Mucosa of descending colon (tissue), 3 donors: ENCODE measurements at regions not wholly inside any gene's neighbourhood (a gene's known extent, or its start where the extent isn't known, plus 50 kb on each side); places are given as distances from the start of the nearest gene placed in this dataset.

Source experiments
- ATAC-seq: fragments of 200-7000 bp; cut with Tn5 transposase; one replicate; pipeline ENCODE4 v1.9.1; 2020; ENCODE audit warnings: mild to moderate bottlenecking, moderate library complexity
- DNase-seq, 3 donors: peaks; one replicate each; pipeline ENCODE4 v3.0.0-alpha.2; 2020
- H3K36me3 ChIP-seq: fragments of 200-600 bp; one replicate; pipeline ENCODE4 v1.8.0; 2021; ENCODE audit warnings: low read depth, mild to moderate bottlenecking
- H3K4me1 ChIP-seq: fragments of 200-600 bp; one replicate; pipeline ENCODE4 v1.8.0; 2021; ENCODE audit warnings: low read depth, mild to moderate bottlenecking
- H3K4me3 ChIP-seq: fragments of 200-600 bp; one replicate; pipeline ENCODE4 v1.8.0; 2021; ENCODE audit warnings: mild to moderate bottlenecking
- H3K9me3 ChIP-seq: fragments of 200-600 bp; one replicate; pipeline ENCODE4 v1.8.0; 2021; ENCODE audit warnings: mild to moderate bottlenecking
- CTCF ChIP-seq: fragments of 200-600 bp; IDR thresholded peaks from one replicate; pipeline ENCODE4 v1.8.0; 2022; ENCODE audit warnings: antibody characterized with exemption, mild to moderate bottlenecking
- intact Hi-C, 2 donors: fragments of 100-400 bp; cut with DNase I in 1 of 2; cut with micrococcal nuclease in 1 of 2; formaldehyde crosslinking; loops; one replicate each; pipeline versions ENCODE4 v1.11.0 to v1.11.1; 2022; cut with DNase I, micrococcal nuclease
- donor health status: DM: no; HTN: no; CAD: no; lungs with moderate emphysema.
- donor health status: DM: no; HTN: no; CAD: no.
- donor health status: DM: no; HTN: yes; CAD: no.

GRCh38 chr3:31278532-31278931 lies 254.2 kb upstream of the STT3B start:
- Histone ChIP-seq H3K4me3 (no peak overlapping the region), H3K9me3 (no peaks in the 10 kb centered on the region), H3K4me1 (no peaks in the 10 kb centered on the region), H3K36me3 (no peaks in the 10 kb centered on the region)
- intact Hi-C loops = no loop called here
- ATAC-seq = no peak
- DNase-seq = no peak
- TF ChIP-seq CTCF = no peak

DNA sequence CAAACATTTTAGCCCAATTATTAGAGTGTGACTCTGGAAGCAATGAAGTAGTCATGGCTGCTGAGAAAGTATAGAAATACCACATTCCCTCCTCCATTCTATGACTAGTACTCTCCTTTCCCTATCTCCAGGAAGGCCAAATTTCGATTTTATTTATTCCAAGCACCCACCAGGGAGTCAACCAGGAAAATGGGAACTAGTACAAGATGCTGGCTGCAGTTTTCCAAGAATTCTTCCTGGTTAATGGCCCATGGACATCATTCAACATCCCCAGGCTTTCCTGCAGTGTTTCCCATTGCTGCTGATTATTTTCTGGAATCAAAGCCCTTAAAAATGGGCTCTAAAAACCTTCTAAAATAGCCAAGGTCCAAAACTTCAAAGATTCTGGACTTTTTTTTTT lies 247.9 kb upstream of the STT3B start:
- intact Hi-C loops = no loop called here

GRCh38 chr3:31285833-31286486 lies 246.8 kb upstream of the STT3B start:
- Histone ChIP-seq H3K9me3 (no peaks in the 10 kb centered on the region), H3K4me1 (no peaks in the 10 kb centered on the region), H3K36me3 (no peaks in the 10 kb centered on the region), H3K4me3 (no peak overlapping the region)
- intact Hi-C loops = no loop called here
- no peak for TF ChIP-seq CTCF
- ATAC-seq (no peak), DNase-seq (no peak)

More for the DNA sequence above, 247.9 kb upstream of the STT3B start:
- Histone ChIP-seq H3K4me3 (no peak overlapping the region), H3K4me1 (no peaks in the 10 kb centered on the region), H3K9me3 (no peaks in the 10 kb centered on the region), H3K36me3 (no peaks in the 10 kb centered on the region)
- no peak for TF ChIP-seq CTCF
- ATAC-seq (no peak), DNase-seq (no peak)

- intact Hi-C loops = no loop called here
- TF ChIP-seq CTCF = no peak
- no peak for ATAC-seq
Measured at GRCh38 chr3:31288224-31288623, 244.5 kb upstream of the STT3B start.

GRCh38 chr3:31288641-31289100 lies 244.1 kb upstream of the STT3B start:
- intact Hi-C loops = no loop called here
- ATAC-seq (peak; percentile 62), DNase-seq (peak in 2 of 3 donors; percentile 9 to 30)
- H3K36me3 ChIP-seq = no peaks in the 10 kb centered on the region
- no peak for TF ChIP-seq CTCF
- H3K9me3 ChIP-seq = no peaks in the 10 kb centered on the region
- no peak overlapping the region for H3K4me3 ChIP-seq
- H3K4me1 ChIP-seq = no peaks in the 10 kb centered on the region

More at GRCh38 chr3:31288224-31288623, 244.5 kb upstream of the STT3B start:
- Histone ChIP-seq H3K36me3 (no peaks in the 10 kb centered on the region), H3K9me3 (no peaks in the 10 kb centered on the region), H3K4me1 (no peaks in the 10 kb centered on the region), H3K4me3 (no peak overlapping the region)
- DNase-seq = no peak
